GM19351 (cell line): ENCODE measurements at regions not wholly inside any gene's neighbourhood (a gene's known extent, or its start where the extent isn't known, plus 50 kb on each side); places are given as distances from the start of the nearest gene placed in this dataset.

Experiments used
- ATAC-seq: cut with Tn5 transposase; IDR thresholded peaks from one replicate; pipeline ENCODE4 v1.9.1; 2021; ENCODE audit warnings: mild to moderate bottlenecking, moderate library complexity; ENCODE audit not compliant: unreplicated experiment

- ATAC-seq = no peak
Observed at GRCh38 chr4:60250657-60251056, 949.5 kb upstream of the ADGRL3 start.

- ATAC-seq = no peak
Observed at GRCh38 chr4:60259781-60260180, 940.3 kb upstream of the ADGRL3 start.

GRCh38 chr4:60266505-60266904, 933.6 kb upstream of the ADGRL3 start:
- ATAC-seq = no peak

- no peak for ATAC-seq
Observed at GRCh38 chr4:60296386-60296785, 903.7 kb upstream of the ADGRL3 start.

- ATAC-seq = no peak
Observed at GRCh38 chr4:60313611-60314178, 886.4 kb upstream of the ADGRL3 start.

GRCh38 chr4:60314416-60314815, 885.7 kb upstream of the ADGRL3 start:
- ATAC-seq = no peak

- no peak for ATAC-seq
Observed at GRCh38 chr4:60315586-60315985, 884.5 kb upstream of the ADGRL3 start.

GRCh38 chr4:60326735-60327134, 873.4 kb upstream of the ADGRL3 start:
- ATAC-seq = no peak

- ATAC-seq = no peak
Observed at GRCh38 chr4:60327651-60328050, 872.5 kb upstream of the ADGRL3 start.

- ATAC-seq = no peak
Observed at GRCh38 chr4:60344908-60345307, 855.2 kb upstream of the ADGRL3 start.

GRCh38 chr4:60345392-60345791, 854.7 kb upstream of the ADGRL3 start:
- ATAC-seq = no peak

- no peak for ATAC-seq
Observed at GRCh38 chr4:60359746-60360367, 840.3 kb upstream of the ADGRL3 start.

- no peak for ATAC-seq
Observed at GRCh38 chr4:60365176-60365575, 835.0 kb upstream of the ADGRL3 start.

- ATAC-seq = no peak
Observed at GRCh38 chr4:60366661-60367060, 833.5 kb upstream of the ADGRL3 start.

- ATAC-seq = no peak
Observed at GRCh38 chr4:60368986-60369385, 831.1 kb upstream of the ADGRL3 start.

- ATAC-seq = no peak
Observed at GRCh38 chr4:60378010-60378409, 822.1 kb upstream of the ADGRL3 start.

GRCh38 chr4:60384516-60384915, 815.6 kb upstream of the ADGRL3 start:
- no peak for ATAC-seq

GRCh38 chr4:60389633-60390032, 810.5 kb upstream of the ADGRL3 start:
- ATAC-seq = no peak

GRCh38 chr4:60396341-60397049, 803.6 kb upstream of the ADGRL3 start:
- no peak for ATAC-seq

- no peak for ATAC-seq
Observed at GRCh38 chr4:60400593-60400992, 799.5 kb upstream of the ADGRL3 start.

GRCh38 chr4:60404027-60404426, 796.1 kb upstream of the ADGRL3 start:
- ATAC-seq = no peak

- ATAC-seq = no peak
Observed at GRCh38 chr4:60422439-60422838, 777.7 kb upstream of the ADGRL3 start.
